Transverse colon (tissue), 4 donors: ENCODE measurements at regions not wholly inside any gene's neighbourhood (a gene's known extent, or its start where the extent isn't known, plus 50 kb on each side); places are given as distances from the start of the nearest gene placed in this dataset.

Source experiments
- DNase-seq: peaks from one replicate; pipeline ENCODE4 v3.0.0-alpha.2; 2019
- H3K27ac ChIP-seq, 4 donors: fragments of 200-600 bp; sonication (generic); 2 replicates each; pipeline ENCODE4 v1.5.1; 2016 to 2018; ENCODE audit warnings: inconsistent platforms in 4 of 4
- H3K27me3 ChIP-seq: fragments of 200-600 bp; sonication (generic); 2 replicates; pipeline ENCODE4 v1.5.1; 2017; ENCODE audit warnings: inconsistent platforms
- H3K36me3 ChIP-seq, 4 donors: fragments of 200-600 bp; sonication (generic); 2 replicates each; pipeline ENCODE4 v1.5.1; 2017 to 2019; ENCODE audit warnings: inconsistent platforms in 4 of 4
- H3K4me1 ChIP-seq, 4 donors: fragments of 200-600 bp; sonication (generic); 2 replicates each; pipeline ENCODE4 v1.5.1; 2017 to 2020; ENCODE audit warnings: inconsistent platforms in 4 of 4
- H3K4me3 ChIP-seq, 4 donors: fragments of 200-600 bp; sonication (generic); 1 replicate in 1 of 4; 2 replicates in 3 of 4; pipeline versions ENCODE4 v1.5.1 to v1.6.1; 2017 to 2019; ENCODE audit warnings: inconsistent platforms in 4 of 4
- H3K9me3 ChIP-seq, 2 donors: fragments of 200-600 bp; sonication (generic); 2 replicates each; pipeline ENCODE4 v1.5.1; 2017 to 2019; ENCODE audit warnings: inconsistent platforms in 2 of 2
- CTCF ChIP-seq, 5 experiments: fragments of 200-600 bp in 3 of 5; fragments of 450-650 bp in 2 of 5; sonication (generic) in 3 of 5; IDR thresholded peaks; 1 replicate in 2 of 5; 2 replicates in 3 of 5; pipeline ENCODE4 v1.5.1; 2016 to 2017; ENCODE audit warnings: antibody characterized with exemption in 5 of 5, inconsistent platforms in 3 of 5, mild to moderate bottlenecking in 2 of 5, moderate library complexity in 1 of 5
- EP300 ChIP-seq: sonication (generic); formaldehyde crosslinking; IDR thresholded peaks from one replicate; pipeline ENCODE4 v1.6.1; 2017; ENCODE audit warnings: antibody characterized with exemption, low read depth
- POLR2A ChIP-seq: fragments of 450-650 bp; IDR thresholded peaks from one replicate; pipeline ENCODE4 v1.6.1; 2016; ENCODE audit warnings: antibody characterized with exemption, mild to moderate bottlenecking, moderate library complexity
- POLR2AphosphoS5 ChIP-seq, 3 donors: sonication (generic); formaldehyde crosslinking; IDR thresholded peaks; one replicate each; pipeline ENCODE4 v1.6.1; 2016; ENCODE audit warnings: antibody characterized with exemption in 3 of 3
- WGBS, 2 donors: methylation state at CpG; one replicate each; pipeline ENCODE4 v1.1.5; 2018; ENCODE audit warnings: low coverage in 1 of 2; 5-methylcytosine and 5-hydroxymethylcytosine counted together
- in situ Hi-C, 4 donors: fragments of 200-750 bp; cut with MboI; loops; one replicate each; pipeline versions ENCODE4 v1.15.0 to v1.15.1; 2017; ENCODE audit warnings: low sequenced_read_pairs in 3 of 4, low pct_ligation_motif_present in 1 of 4, low pct_unique_long_range_greater_than_20kb in 1 of 4
- intact Hi-C: fragments of 100-400 bp; cut with DNase I; formaldehyde crosslinking; loops from one replicate; pipeline ENCODE4 v1.15.1; 2023; ENCODE audit warnings: low total_unique reads

- TF ChIP-seq POLR2AphosphoS5 (IDR thresholded peaks at IDR 0.05): no peak
- TF ChIP-seq CTCF (IDR thresholded peaks at IDR 0.05): no peak
- no peak for TF ChIP-seq POLR2A
- no peak for TF ChIP-seq EP300
- 54 to 58% methylated on average over 6 of the region's 6 CpGs for WGBS, 2 donors
- Histone ChIP-seq H3K27ac (no peak overlapping the region), H3K36me3 (no peaks in the 10 kb centered on the region), H3K4me3 (no peak overlapping the region), H3K27me3 (no peaks in the 10 kb centered on the region), H3K4me1 (no peaks in the 10 kb centered on the region), H3K9me3 (no peaks in the 10 kb centered on the region)
- in situ Hi-C loops: no loop called here
- intact Hi-C loops: no loop called here
- no peak for DNase-seq
Observed at GRCh38 chr1:214977700-214978374, 104.7 kb upstream of the KCNK2 start.

GRCh38 chr1:214979191-214979590 lies 103.3 kb upstream of the KCNK2 start:
- H3K9me3 ChIP-seq: no peaks in the 10 kb centered on the region
- in situ Hi-C loops (no loop called here), intact Hi-C loops (no loop called here)
- no peak overlapping the region for H3K27ac ChIP-seq
- H3K36me3 ChIP-seq: no peaks in the 10 kb centered on the region
- no peaks in the 10 kb centered on the region for H3K4me1 ChIP-seq
- no peak for DNase-seq
- TF ChIP-seq EP300 (no peak), CTCF (IDR thresholded peaks at IDR 0.05) (no peak), POLR2AphosphoS5 (IDR thresholded peaks at IDR 0.05) (no peak), POLR2A (no peak)
- WGBS, 2 donors: 71 to 89% methylated on average over 1 of the region's 1 CpG
- no peaks in the 10 kb centered on the region for H3K27me3 ChIP-seq
- no peak overlapping the region for H3K4me3 ChIP-seq

- Histone ChIP-seq H3K4me1 (no peaks in the 10 kb centered on the region), H3K4me3 (no peak overlapping the region), H3K27me3 (no peaks in the 10 kb centered on the region), H3K27ac (no peak overlapping the region), H3K36me3 (no peaks in the 10 kb centered on the region), H3K9me3 (no peaks in the 10 kb centered on the region)
- no peak for DNase-seq
- 82 to 88% methylated on average over 5 to 7 of the region's 7 CpGs for WGBS, 2 donors
- TF ChIP-seq POLR2A (no peak), CTCF (IDR thresholded peaks at IDR 0.05) (no peak), POLR2AphosphoS5 (IDR thresholded peaks at IDR 0.05) (no peak), EP300 (no peak)
- in situ Hi-C loops: no loop called here
- intact Hi-C loops: no loop called here
Observed at GRCh38 chr1:214980921-214981320, 101.6 kb upstream of the KCNK2 start.

GRCh38 chr1:214983126-214983869 lies 99.2 kb upstream of the KCNK2 start:
- no peaks in the 10 kb centered on the region for H3K4me1 ChIP-seq
- 50 to 93% methylated on average over 1 to 3 of the region's 3 CpGs for WGBS, 2 donors
- no peak for TF ChIP-seq POLR2A
- no peak for TF ChIP-seq POLR2AphosphoS5 (IDR thresholded peaks at IDR 0.05)
- TF ChIP-seq CTCF (IDR thresholded peaks at IDR 0.05): no peak
- TF ChIP-seq EP300: no peak
- no peak overlapping the region for H3K4me3 ChIP-seq
- H3K36me3 ChIP-seq: no peaks in the 10 kb centered on the region
- no peaks in the 10 kb centered on the region for H3K9me3 ChIP-seq
- intact Hi-C loops: no loop called here
- in situ Hi-C loops: no loop called here
- H3K27me3 ChIP-seq: no peaks in the 10 kb centered on the region
- DNase-seq: no peak
- no peak overlapping the region for H3K27ac ChIP-seq
